GM18870 (cell line): ENCODE measurements at regions not wholly inside any gene's neighbourhood (a gene's known extent, or its start where the extent isn't known, plus 50 kb on each side); places are given as distances from the start of the nearest gene placed in this dataset.
"Not testable (repeated sequence)": the region's sequence is repeated elsewhere in the genome, so short reads cannot be mapped to it uniquely, and the experiment has no call there.

Experiments
- ATAC-seq: cut with Tn5 transposase; IDR thresholded peaks from one replicate; pipeline ENCODE4 v1.9.1; 2021; ENCODE audit warnings: moderate library complexity; ENCODE audit not compliant: unreplicated experiment

GRCh38 chr21:5065240-5066211 lies 5455.9 kb upstream of the TPTE start:
- not testable (repeated sequence) for ATAC-seq

- ATAC-seq, result not testable (repeated sequence)
Measured at GRCh38 chr21:5066682-5067251, 5454.6 kb upstream of the TPTE start.

- not testable (repeated sequence) for ATAC-seq
Measured at GRCh38 chr21:5067326-5068048, 5453.9 kb upstream of the TPTE start.

GRCh38 chr21:5068649-5069048 lies 5452.7 kb upstream of the TPTE start:
- not testable (repeated sequence) for ATAC-seq

GRCh38 chr21:5071180-5071579 lies 5450.2 kb upstream of the TPTE start:
- ATAC-seq, result not testable (repeated sequence)

GRCh38 chr21:5076854-5077253 lies 5444.5 kb upstream of the TPTE start:
- not testable (repeated sequence) for ATAC-seq

GRCh38 chr21:5079361-5079760 lies 5442.0 kb upstream of the TPTE start:
- not testable (repeated sequence) for ATAC-seq

GRCh38 chr21:5080015-5080414 lies 5441.4 kb upstream of the TPTE start:
- ATAC-seq, result not testable (repeated sequence)

- not testable (repeated sequence) for ATAC-seq
Measured at GRCh38 chr21:5084246-5084645, 5437.1 kb upstream of the TPTE start.

GRCh38 chr21:5085456-5085855 lies 5435.9 kb upstream of the TPTE start:
- ATAC-seq, result not testable (repeated sequence)

- ATAC-seq, result not testable (repeated sequence)
Measured at GRCh38 chr21:5086416-5086815, 5435.0 kb upstream of the TPTE start.

- not testable (repeated sequence) for ATAC-seq
Measured at GRCh38 chr21:5088820-5089219, 5432.6 kb upstream of the TPTE start.

GRCh38 chr21:5089399-5090089 lies 5431.8 kb upstream of the TPTE start:
- not testable (repeated sequence) for ATAC-seq

GRCh38 chr21:5090132-5091079 lies 5431.0 kb upstream of the TPTE start:
- not testable (repeated sequence) for ATAC-seq

- ATAC-seq, result not testable (repeated sequence)
Measured at GRCh38 chr21:5091274-5091673, 5430.1 kb upstream of the TPTE start.

- not testable (repeated sequence) for ATAC-seq
Measured at GRCh38 chr21:5095628-5096027, 5425.8 kb upstream of the TPTE start.

- not testable (repeated sequence) for ATAC-seq
Measured at GRCh38 chr21:5098010-5098743, 5423.2 kb upstream of the TPTE start.

GRCh38 chr21:5100604-5101174 lies 5420.7 kb upstream of the TPTE start:
- ATAC-seq, result not testable (repeated sequence)
